Vagina (tissue), 2 donors: ENCODE measurements at regions not wholly inside any gene's neighbourhood (a gene's known extent, or its start where the extent isn't known, plus 50 kb on each side); places are given as distances from the start of the nearest gene placed in this dataset.

Source experiments
- CTCF ChIP-seq, 3 experiments: fragments of 450-650 bp in 2 of 3; fragments of 200-600 bp in 1 of 3; sonication (generic) in 1 of 3; IDR thresholded peaks; one replicate each; pipeline ENCODE4 v1.5.1; 2017 to 2019; ENCODE audit warnings: antibody characterized with exemption in 3 of 3, mild to moderate bottlenecking in 2 of 3, moderate library complexity in 2 of 3
- POLR2AphosphoS5 ChIP-seq, 2 donors: sonication (generic); formaldehyde crosslinking; IDR thresholded peaks; one replicate each; pipeline ENCODE4 v1.9.0; 2017; ENCODE audit warnings: antibody characterized with exemption in 2 of 2, mild to moderate bottlenecking in 2 of 2, low read depth in 1 of 2; ENCODE audit not compliant: insufficient read depth in 1 of 2

GRCh38 chr3:168844894-168845482 lies 749.3 kb upstream of the GOLIM4 start:
- TF ChIP-seq POLR2AphosphoS5 (IDR thresholded peaks at IDR 0.05; ENCODE audit: insufficient read depth in 1 of 2, low read depth in 1 of 2) (no peak), CTCF (IDR thresholded peaks at IDR 0.05) (no peak)
